ENCODE measurements at regions not wholly inside any gene's neighbourhood (a gene's known extent, or its start where the extent isn't known, plus 50 kb on each side); places are given as distances from the start of the nearest gene placed in this dataset.

DNA sequence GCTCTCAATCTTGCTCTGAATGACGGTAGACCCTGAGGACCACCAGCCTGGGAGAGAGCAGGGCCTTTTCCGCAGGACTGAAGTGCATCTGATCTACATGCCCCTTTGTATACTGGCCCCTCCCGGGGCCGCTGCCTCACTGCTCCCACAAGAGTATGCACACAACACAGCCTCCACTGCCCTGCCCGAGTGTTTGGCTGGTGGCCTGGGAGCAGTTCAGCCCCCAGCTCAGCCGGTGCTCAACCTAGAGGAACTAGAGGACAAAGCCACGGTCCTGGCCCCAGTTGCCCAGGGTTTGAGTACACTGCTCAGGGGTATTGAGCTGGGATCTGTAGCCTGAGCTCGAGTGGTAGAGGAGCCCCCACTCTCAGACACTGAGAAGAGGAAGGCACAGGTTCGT, 118.9 kb upstream of the CAB39 start:
- no peak for DNase-seq
- H3K27me3 ChIP-seq: peaks cover 0 to 4% (median 0%) of the 10 kb centered on the region in 3 donors
- H3K36me3 ChIP-seq: no peaks in the 10 kb centered on the region
- no peak overlapping the region for H3K4me3 ChIP-seq
- TF ChIP-seq, protein P1, sequence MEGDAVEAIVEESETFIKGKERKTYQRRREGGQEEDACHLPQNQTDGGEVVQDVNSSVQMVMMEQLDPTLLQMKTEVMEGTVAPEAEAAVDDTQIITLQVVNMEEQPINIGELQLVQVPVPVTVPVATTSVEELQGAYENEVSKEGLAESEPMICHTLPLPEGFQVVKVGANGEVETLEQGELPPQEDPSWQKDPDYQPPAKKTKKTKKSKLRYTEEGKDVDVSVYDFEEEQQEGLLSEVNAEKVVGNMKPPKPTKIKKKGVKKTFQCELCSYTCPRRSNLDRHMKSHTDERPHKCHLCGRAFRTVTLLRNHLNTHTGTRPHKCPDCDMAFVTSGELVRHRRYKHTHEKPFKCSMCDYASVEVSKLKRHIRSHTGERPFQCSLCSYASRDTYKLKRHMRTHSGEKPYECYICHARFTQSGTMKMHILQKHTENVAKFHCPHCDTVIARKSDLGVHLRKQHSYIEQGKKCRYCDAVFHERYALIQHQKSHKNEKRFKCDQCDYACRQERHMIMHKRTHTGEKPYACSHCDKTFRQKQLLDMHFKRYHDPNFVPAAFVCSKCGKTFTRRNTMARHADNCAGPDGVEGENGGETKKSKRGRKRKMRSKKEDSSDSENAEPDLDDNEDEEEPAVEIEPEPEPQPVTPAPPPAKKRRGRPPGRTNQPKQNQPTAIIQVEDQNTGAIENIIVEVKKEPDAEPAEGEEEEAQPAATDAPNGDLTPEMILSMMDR (IDR thresholded peaks at IDR 0.05): no peak
- TF ChIP-seq EP300 (IDR thresholded peaks at IDR 0.05): no peak
- TF ChIP-seq POLR2AphosphoS5 (IDR thresholded peaks at IDR 0.05): no peak
- TF ChIP-seq POLR2A (IDR thresholded peaks at IDR 0.05): no peak
- 80 to 89% (median 87%) methylated on average over 7 to 9 of the region's 9 CpGs for WGBS, 5 donors
- no peaks in the 10 kb centered on the region for H3K9me3 ChIP-seq
- H3K4me1 ChIP-seq: no peaks in the 10 kb centered on the region
- intact Hi-C loops (cut with DNase I; ENCODE audit: low total_unique reads): no loop called here
- no peak overlapping the region for H3K27ac ChIP-seq

DNA sequence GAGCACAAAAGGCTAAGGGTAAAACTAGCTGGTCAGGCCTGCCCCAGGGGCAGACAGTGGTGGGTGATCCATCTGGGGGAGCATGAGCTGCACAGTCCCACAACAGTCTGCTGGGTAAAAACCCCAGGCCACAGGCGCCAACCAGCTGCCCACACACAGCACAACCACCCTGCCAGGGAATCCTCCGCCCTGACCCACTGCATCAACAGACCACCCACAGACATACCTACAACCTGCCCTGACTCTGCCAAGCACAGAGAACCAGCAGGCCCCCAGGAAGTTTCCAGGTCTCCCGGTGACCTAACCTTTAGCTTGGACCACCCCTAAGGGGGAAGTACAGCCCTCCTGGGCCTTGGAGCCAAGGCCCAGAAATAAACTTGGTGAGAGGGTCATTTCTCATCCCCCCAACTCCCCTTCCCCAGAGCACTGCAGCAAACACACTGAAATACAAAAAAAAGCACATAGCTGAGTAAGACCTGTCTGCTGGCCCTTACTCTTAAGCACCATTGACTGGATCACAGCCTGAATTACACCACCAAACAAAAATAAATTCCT, 118.3 kb upstream of the CAB39 start:
- H3K27me3 ChIP-seq: peaks cover 0 to 4% (median 0%) of the 10 kb centered on the region in 3 donors
- no peak overlapping the region for H3K4me3 ChIP-seq
- no peaks in the 10 kb centered on the region for H3K36me3 ChIP-seq
- no peak for DNase-seq
- TF ChIP-seq POLR2AphosphoS5 (IDR thresholded peaks at IDR 0.05) (no peak), POLR2A (IDR thresholded peaks at IDR 0.05) (no peak), EP300 (IDR thresholded peaks at IDR 0.05) (no peak)
- TF ChIP-seq, protein P1 (IDR thresholded peaks at IDR 0.05): no peak
- H3K9me3 ChIP-seq: no peaks in the 10 kb centered on the region
- intact Hi-C loops (cut with DNase I; ENCODE audit: low total_unique reads): no loop called here
- H3K27ac ChIP-seq: no peak overlapping the region
- H3K4me1 ChIP-seq: no peaks in the 10 kb centered on the region
- WGBS, 5 donors: 85 to 100% (median 92%) methylated on average over 2 to 3 of the region's 3 CpGs

DNA sequence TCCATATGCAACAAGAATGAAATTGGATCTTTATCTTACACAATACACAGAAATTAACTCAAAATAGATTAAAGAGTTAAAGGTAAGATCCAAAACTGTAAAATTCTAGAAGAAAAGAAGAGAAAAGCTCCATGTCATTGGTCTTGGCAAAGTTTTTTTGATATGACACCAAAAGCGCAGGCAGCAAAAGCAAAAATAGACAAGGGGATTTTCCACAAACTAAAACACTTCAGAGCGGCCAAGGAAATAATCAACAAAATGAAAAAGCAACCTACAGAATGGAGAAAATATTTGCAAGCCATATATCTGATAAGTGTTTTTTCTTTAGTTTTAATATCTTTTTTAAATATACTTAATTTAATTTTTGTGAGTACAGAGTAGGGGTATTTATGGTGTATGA, 112.8 kb upstream of the CAB39 start:
- no peak overlapping the region for H3K4me3 ChIP-seq
- no peaks in the 10 kb centered on the region for H3K36me3 ChIP-seq
- no peak overlapping the region for H3K27ac ChIP-seq
- no peak for DNase-seq
- peaks cover 0 to 4% (median 0%) of the 10 kb centered on the region in 3 donors for H3K27me3 ChIP-seq
- TF ChIP-seq EP300 (IDR thresholded peaks at IDR 0.05): no peak
- no peak for TF ChIP-seq POLR2AphosphoS5 (IDR thresholded peaks at IDR 0.05)
- no peaks in the 10 kb centered on the region for H3K4me1 ChIP-seq
- 78 to 90% (median 82%) methylated on average over 2 of the region's 2 CpGs for WGBS, 5 donors
- H3K9me3 ChIP-seq: no peaks in the 10 kb centered on the region
- intact Hi-C loops (cut with DNase I; ENCODE audit: low total_unique reads): no loop called here

DNA sequence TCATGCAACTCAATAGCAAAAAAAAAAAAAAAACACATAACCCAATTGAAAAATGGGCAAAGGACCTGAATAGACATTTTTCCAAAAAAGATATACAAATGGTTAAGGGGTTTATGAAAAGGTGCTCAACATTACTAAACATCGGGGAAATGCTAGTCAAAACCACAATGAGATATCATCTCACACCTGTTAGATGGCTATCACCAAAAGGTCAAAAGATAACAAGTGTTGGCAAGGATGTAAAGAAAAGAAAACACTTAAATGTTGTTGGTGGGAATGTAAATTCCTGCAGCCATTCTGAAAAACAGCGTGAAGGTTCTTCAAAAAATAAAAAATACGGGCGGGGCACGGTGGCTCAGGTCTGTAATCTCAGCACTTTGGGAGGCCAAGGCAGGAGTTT, 112.4 kb upstream of the CAB39 start:
- intact Hi-C loops (cut with DNase I; ENCODE audit: low total_unique reads): no loop called here
- H3K4me1 ChIP-seq: no peaks in the 10 kb centered on the region
- TF ChIP-seq, protein P1 (IDR thresholded peaks at IDR 0.05): no peak
- TF ChIP-seq EP300 (IDR thresholded peaks at IDR 0.05): no peak
- no peak for TF ChIP-seq POLR2AphosphoS5 (IDR thresholded peaks at IDR 0.05)
- no peak for TF ChIP-seq POLR2A (IDR thresholded peaks at IDR 0.05)
- DNase-seq: no peak
- H3K27me3 ChIP-seq: peaks cover 0 to 4% (median 0%) of the 10 kb centered on the region in 3 donors
- no peak overlapping the region for H3K4me3 ChIP-seq
- WGBS, 5 donors: 46 to 76% (median 50%) methylated on average over 5 of the region's 5 CpGs
- H3K36me3 ChIP-seq: no peaks in the 10 kb centered on the region
- no peaks in the 10 kb centered on the region for H3K9me3 ChIP-seq
- no peak overlapping the region for H3K27ac ChIP-seq

DNA sequence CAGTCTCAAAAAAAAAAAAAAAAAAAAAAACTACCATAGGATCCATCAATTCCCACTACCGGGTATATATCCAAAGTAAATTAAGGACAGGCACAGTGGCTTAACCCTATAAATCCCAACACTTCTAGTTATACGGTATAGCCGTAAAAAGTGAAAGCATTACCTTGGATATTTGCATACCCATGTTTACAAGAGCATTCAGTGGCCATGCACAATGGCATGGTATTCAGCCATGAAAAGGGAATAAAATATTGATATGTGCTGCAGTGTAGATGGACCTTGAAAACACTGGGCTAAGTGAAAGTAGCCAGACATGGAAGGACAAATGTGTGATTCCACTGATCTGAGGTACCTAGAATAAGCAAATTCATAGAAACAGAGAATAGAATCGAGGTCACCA, 111.8 kb upstream of the CAB39 start:
- intact Hi-C loops (cut with DNase I; ENCODE audit: low total_unique reads): no loop called here
- H3K4me3 ChIP-seq: no peak overlapping the region
- WGBS, 5 donors: 55 to 73% (median 63%) methylated on average over 4 of the region's 4 CpGs
- H3K27me3 ChIP-seq: peaks cover 0 to 4% (median 0%) of the 10 kb centered on the region in 3 donors
- TF ChIP-seq EP300 (IDR thresholded peaks at IDR 0.05): no peak
- no peak for TF ChIP-seq POLR2A (IDR thresholded peaks at IDR 0.05)
- TF ChIP-seq POLR2AphosphoS5 (IDR thresholded peaks at IDR 0.05): no peak
- TF ChIP-seq, protein P1 (IDR thresholded peaks at IDR 0.05): no peak
- H3K4me1 ChIP-seq: no peaks in the 10 kb centered on the region
- DNase-seq: no peak
- no peaks in the 10 kb centered on the region for H3K36me3 ChIP-seq
- no peak overlapping the region for H3K27ac ChIP-seq
- no peaks in the 10 kb centered on the region for H3K9me3 ChIP-seq

Data from stomach (tissue), 8 donors.